ENCODE measurements at regions not wholly inside any gene's neighbourhood (a gene's known extent, or its start where the extent isn't known, plus 50 kb on each side); places are given as distances from the start of the nearest gene placed in this dataset.

GRCh38 chrX:122771933-122772332 lies 412.1 kb upstream of the GRIA3 start:
- TF ChIP-seq CTCF (IDR thresholded peaks at IDR 0.05) (no peak), EP300 (IDR thresholded peaks at IDR 0.05) (no peak), POLR2A (IDR thresholded peaks at IDR 0.05) (no peak), POLR2AphosphoS5 (IDR thresholded peaks at IDR 0.05) (no peak)
